Bone marrow (tissue), 2 donors: ENCODE measurements at regions not wholly inside any gene's neighbourhood (a gene's known extent, or its start where the extent isn't known, plus 50 kb on each side); places are given as distances from the start of the nearest gene placed in this dataset.

ENCODE experiments used
- DNase-seq, 2 donors: peaks; one replicate each; lab custom pipeline; 2025; lab: John Stamatoyannopoulos, UW

GRCh38 chr2:122883849-122884248 lies 1128.4 kb downstream of the TSN start:
- DNase-seq, result no peak

- DNase-seq, result no peak
Measured at GRCh38 chr2:122884889-122885288, 1129.4 kb downstream of the TSN start.

GRCh38 chr2:122885436-122885835 lies 1130.0 kb downstream of the TSN start:
- DNase-seq, result no peak

- no peak for DNase-seq
Measured at GRCh38 chr2:122886479-122887145, 1131.2 kb downstream of the TSN start.

- no peak for DNase-seq
Measured at GRCh38 chr2:122899614-122900013, 1125.5 kb upstream of the CNTNAP5 start.

- DNase-seq, result no peak
Measured at GRCh38 chr2:122905431-122905830, 1119.7 kb upstream of the CNTNAP5 start.

- no peak for DNase-seq
Measured at GRCh38 chr2:122908159-122908558, 1116.9 kb upstream of the CNTNAP5 start.

- DNase-seq, result no peak
Measured at GRCh38 chr2:122927197-122927596, 1097.9 kb upstream of the CNTNAP5 start.

GRCh38 chr2:122927710-122928557 lies 1097.2 kb upstream of the CNTNAP5 start:
- no peak for DNase-seq

GRCh38 chr2:122929347-122929746 lies 1095.7 kb upstream of the CNTNAP5 start:
- DNase-seq, result no peak

- DNase-seq, result no peak
Measured at GRCh38 chr2:122935506-122935905, 1089.6 kb upstream of the CNTNAP5 start.

- DNase-seq, result no peak
Measured at GRCh38 chr2:122939796-122940195, 1085.3 kb upstream of the CNTNAP5 start.

- DNase-seq, result no peak
Measured at GRCh38 chr2:122949523-122949922, 1075.6 kb upstream of the CNTNAP5 start.

- DNase-seq, result no peak
Measured at GRCh38 chr2:122955776-122956175, 1069.3 kb upstream of the CNTNAP5 start.

- no peak for DNase-seq
Measured at GRCh38 chr2:122960759-122961641, 1064.1 kb upstream of the CNTNAP5 start.

GRCh38 chr2:122966461-122966860 lies 1058.6 kb upstream of the CNTNAP5 start:
- no peak for DNase-seq

- DNase-seq, result no peak
Measured at GRCh38 chr2:122977580-122977979, 1047.5 kb upstream of the CNTNAP5 start.

- no peak for DNase-seq
Measured at GRCh38 chr2:122980671-122981070, 1044.4 kb upstream of the CNTNAP5 start.

- no peak for DNase-seq
Measured at GRCh38 chr2:122982936-122983335, 1042.2 kb upstream of the CNTNAP5 start.

GRCh38 chr2:122988395-122989221 lies 1036.5 kb upstream of the CNTNAP5 start:
- DNase-seq, result no peak

GRCh38 chr2:122993592-122993991 lies 1031.5 kb upstream of the CNTNAP5 start:
- DNase-seq, result no peak

GRCh38 chr2:122999258-122999657 lies 1025.8 kb upstream of the CNTNAP5 start:
- DNase-seq, result no peak
